ENCODE measurements at regions not wholly inside any gene's neighbourhood (a gene's known extent, or its start where the extent isn't known, plus 50 kb on each side); places are given as distances from the start of the nearest gene placed in this dataset.
"Not testable (repeated sequence)": the region's sequence is repeated elsewhere in the genome, so short reads cannot be mapped to it uniquely, and the experiment has no call there.

- no peak overlapping the region for H3K4me3 ChIP-seq (ENCODE audit: low read length)
- TF ChIP-seq CTCF (conservative IDR thresholded peaks at IDR 0.05; ENCODE audit: low read depth, low read length): no peak
- no peak for DNase-seq (ENCODE audit: low read depth)
Observed at GRCh38 chr9:94478755-94479730, 75.8 kb upstream of the PCAT7 start.

- TF ChIP-seq CTCF (conservative IDR thresholded peaks at IDR 0.05; ENCODE audit: low read depth, low read length): no peak
- H3K4me3 ChIP-seq (ENCODE audit: low read length): no peak overlapping the region
- no peak for DNase-seq (ENCODE audit: low read depth)
Observed at GRCh38 chr9:94479757-94480156, 75.1 kb upstream of the PCAT7 start.

GRCh38 chr9:94480205-94480604 lies 74.7 kb upstream of the PCAT7 start:
- DNase-seq (ENCODE audit: low read depth): no peak
- H3K4me3 ChIP-seq (ENCODE audit: low read length): no peak overlapping the region
- TF ChIP-seq CTCF (conservative IDR thresholded peaks at IDR 0.05; ENCODE audit: low read depth, low read length): no peak

GRCh38 chr9:94482110-94482509 lies 72.8 kb upstream of the PCAT7 start:
- no peak for DNase-seq (ENCODE audit: low read depth)
- H3K4me3 ChIP-seq (ENCODE audit: low read length): no peak overlapping the region
- TF ChIP-seq CTCF (conservative IDR thresholded peaks at IDR 0.05; ENCODE audit: low read depth, low read length): no peak

- no peak overlapping the region for H3K4me3 ChIP-seq (ENCODE audit: low read length)
- TF ChIP-seq CTCF (conservative IDR thresholded peaks at IDR 0.05; ENCODE audit: low read depth, low read length): no peak
- DNase-seq (ENCODE audit: low read depth): no peak
Observed at GRCh38 chr9:94490465-94490864, 64.4 kb upstream of the PCAT7 start.

- not testable (repeated sequence) for H3K4me3 ChIP-seq (ENCODE audit: low read length)
Observed at GRCh38 chr9:94492125-94492524, 62.8 kb upstream of the PCAT7 start.

GRCh38 chr9:94498801-94499453 lies 56.0 kb upstream of the PCAT7 start:
- no peak overlapping the region for H3K4me3 ChIP-seq (ENCODE audit: low read length)
- DNase-seq (ENCODE audit: low read depth): no peak
- no peak for TF ChIP-seq CTCF (conservative IDR thresholded peaks at IDR 0.05; ENCODE audit: low read depth, low read length)

More at GRCh38 chr9:94492125-94492524, 62.8 kb upstream of the PCAT7 start:
- DNase-seq (ENCODE audit: low read depth): not testable (repeated sequence)

Data from retinal pigment epithelial cell (primary cell).